H1 (cell line): ENCODE measurements at regions not wholly inside any gene's neighbourhood (a gene's known extent, or its start where the extent isn't known, plus 50 kb on each side); places are given as distances from the start of the nearest gene placed in this dataset.

Experiments used
- EZH2 ChIP-seq: fragments of 200-600 bp; sonication (generic); IDR thresholded peaks from 2 replicates; pipeline ENCODE4 v1.7.1; 2012; ENCODE audit warnings: low read depth, mild to moderate bottlenecking, moderate library complexity, low read length, inconsistent platforms; ENCODE audit not compliant: severe bottlenecking
- HDAC6 ChIP-seq: IDR thresholded peaks from one replicate; pipeline ENCODE4 v1.7.1; 2012; ENCODE audit warnings: low read depth, mild to moderate bottlenecking, inconsistent platforms, low read length, moderate library complexity

DNA sequence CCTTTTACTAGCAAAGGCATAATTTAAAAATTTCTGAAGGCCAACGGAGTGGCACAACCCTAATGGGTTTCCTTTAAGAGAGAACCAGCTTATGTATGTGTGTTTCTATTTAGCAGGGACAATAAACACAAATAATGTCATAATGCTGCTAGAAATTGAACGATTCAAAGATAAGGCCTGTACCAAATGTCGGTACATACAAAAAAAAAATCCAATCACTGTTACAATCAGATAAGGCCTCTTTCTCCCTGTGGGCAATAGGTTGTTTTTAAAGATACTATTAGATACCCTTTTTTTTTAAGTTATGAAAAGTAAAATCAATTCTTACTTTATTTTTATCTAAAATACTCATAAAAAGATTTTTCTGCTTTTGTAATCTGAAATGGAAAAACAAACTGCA is 821.0 kb downstream of the PRELID2 start (continued):
- TF ChIP-seq EZH2 (no peak), HDAC6 (no peak)
